ENCODE measurements at regions not wholly inside any gene's neighbourhood (a gene's known extent, or its start where the extent isn't known, plus 50 kb on each side); places are given as distances from the start of the nearest gene placed in this dataset.

- Histone ChIP-seq H3K27me3 (ENCODE audit: insufficient read depth, poor library complexity, severe bottlenecking) (no peaks in the 10 kb centered on the region), H3K4me3 (replicated peaks; ENCODE audit: insufficient read depth, low read length) (no peak overlapping the region), H3K27ac (replicated peaks) (no peak overlapping the region)
- no peak for TF ChIP-seq SPI1 (IDR thresholded peaks at IDR 0.05; ENCODE audit: borderline replicate concordance, low read depth)
- no peak for TF ChIP-seq CTCF (IDR thresholded peaks at IDR 0.05; ENCODE audit: insufficient read depth, low read length)
- TF ChIP-seq POLR2AphosphoS5 (IDR thresholded peaks at IDR 0.05; ENCODE audit: low read depth) = no peak
- no peak for TF ChIP-seq GABPA (IDR thresholded peaks at IDR 0.05; ENCODE audit: low read depth)
- no peak for TF ChIP-seq REST (IDR thresholded peaks at IDR 0.05; ENCODE audit: insufficient replicate concordance, low read depth)
- no peak for DNase-seq (ENCODE audit: low read depth in 1 of 2, low spot score in 1 of 2)
These were observed 63.1 kb upstream of the ARID2 start for GRCh38 chr12:45666396-45666795.

GRCh38 chr12:45666816-45667215 lies 62.7 kb upstream of the ARID2 start:
- Histone ChIP-seq H3K27ac (replicated peaks) (no peak overlapping the region), H3K4me3 (replicated peaks; ENCODE audit: insufficient read depth, low read length) (no peak overlapping the region), H3K27me3 (ENCODE audit: insufficient read depth, poor library complexity, severe bottlenecking) (no peaks in the 10 kb centered on the region)
- no peak for DNase-seq (ENCODE audit: low read depth in 1 of 2, low spot score in 1 of 2)
- no peak for TF ChIP-seq SPI1 (IDR thresholded peaks at IDR 0.05; ENCODE audit: borderline replicate concordance, low read depth)
- no peak for TF ChIP-seq REST (IDR thresholded peaks at IDR 0.05; ENCODE audit: insufficient replicate concordance, low read depth)
- no peak for TF ChIP-seq POLR2AphosphoS5 (IDR thresholded peaks at IDR 0.05; ENCODE audit: low read depth)

GRCh38 chr12:45667761-45668160 lies 61.7 kb upstream of the ARID2 start:
- H3K27me3 ChIP-seq (ENCODE audit: insufficient read depth, poor library complexity, severe bottlenecking) = no peaks in the 10 kb centered on the region
- no peak overlapping the region for H3K27ac ChIP-seq (replicated peaks)
- H3K4me3 ChIP-seq (replicated peaks; ENCODE audit: insufficient read depth, low read length) = no peak overlapping the region
- no peak for TF ChIP-seq GABPA (IDR thresholded peaks at IDR 0.05; ENCODE audit: low read depth)
- TF ChIP-seq POLR2AphosphoS5 (IDR thresholded peaks at IDR 0.05; ENCODE audit: low read depth) = no peak
- no peak for DNase-seq (ENCODE audit: low read depth in 1 of 2, low spot score in 1 of 2)

- H3K27me3 ChIP-seq (ENCODE audit: insufficient read depth, poor library complexity, severe bottlenecking) = no peaks in the 10 kb centered on the region
- DNase-seq (ENCODE audit: low read depth in 1 of 2, low spot score in 1 of 2) = no peak
- H3K4me3 ChIP-seq (replicated peaks; ENCODE audit: insufficient read depth, low read length) = no peak overlapping the region
- H3K27ac ChIP-seq (replicated peaks) = no peak overlapping the region
- no peak for TF ChIP-seq POLR2AphosphoS5 (IDR thresholded peaks at IDR 0.05; ENCODE audit: low read depth)
- no peak for TF ChIP-seq GABPA (IDR thresholded peaks at IDR 0.05; ENCODE audit: low read depth)
- no peak for TF ChIP-seq REST (IDR thresholded peaks at IDR 0.05; ENCODE audit: insufficient replicate concordance, low read depth)
These were observed 60.9 kb upstream of the ARID2 start for GRCh38 chr12:45668641-45669040.

- no peak overlapping the region for H3K4me3 ChIP-seq (replicated peaks; ENCODE audit: insufficient read depth, low read length)
- DNase-seq (ENCODE audit: low read depth in 1 of 2, low spot score in 1 of 2) = no peak
- no peaks in the 10 kb centered on the region for H3K27me3 ChIP-seq (ENCODE audit: insufficient read depth, poor library complexity, severe bottlenecking)
- H3K27ac ChIP-seq (replicated peaks) = no peak overlapping the region
- no peak for TF ChIP-seq SPI1 (IDR thresholded peaks at IDR 0.05; ENCODE audit: borderline replicate concordance, low read depth)
- no peak for TF ChIP-seq REST (IDR thresholded peaks at IDR 0.05; ENCODE audit: insufficient replicate concordance, low read depth)
- TF ChIP-seq GABPA (IDR thresholded peaks at IDR 0.05; ENCODE audit: low read depth) = no peak
- TF ChIP-seq POLR2AphosphoS5 (IDR thresholded peaks at IDR 0.05; ENCODE audit: low read depth) = no peak
- TF ChIP-seq CTCF (IDR thresholded peaks at IDR 0.05; ENCODE audit: insufficient read depth, low read length) = no peak
These were observed 60.4 kb upstream of the ARID2 start for GRCh38 chr12:45669093-45669492.

Measured in HL-60 (cell line).